HG03280 (cell line): ENCODE measurements at regions not wholly inside any gene's neighbourhood (a gene's known extent, or its start where the extent isn't known, plus 50 kb on each side); places are given as distances from the start of the nearest gene placed in this dataset.

Experiments used
- ATAC-seq: cut with Tn5 transposase; IDR thresholded peaks from one replicate; pipeline ENCODE4 v1.9.1; 2021; ENCODE audit warnings: mild to moderate bottlenecking, moderate library complexity; ENCODE audit not compliant: unreplicated experiment

- no peak for ATAC-seq
These were observed 53.0 kb upstream of the DAZL start for GRCh38 chr3:16658004-16658924.

- no peak for ATAC-seq
These were observed 53.9 kb upstream of the DAZL start for GRCh38 chr3:16658925-16659793.

GRCh38 chr3:16663854-16664712 is 58.9 kb upstream of the DAZL start:
- no peak for ATAC-seq

- no peak for ATAC-seq
These were observed 60.1 kb upstream of the DAZL start for GRCh38 chr3:16665282-16665741.

GRCh38 chr3:16666206-16666605 is 61.0 kb upstream of the DAZL start:
- no peak for ATAC-seq

GRCh38 chr3:16667633-16668032 is 62.4 kb upstream of the DAZL start:
- ATAC-seq = no peak

GRCh38 chr3:16668776-16669545 is 63.7 kb upstream of the DAZL start:
- no peak for ATAC-seq

- no peak for ATAC-seq
These were observed 65.0 kb upstream of the DAZL start for GRCh38 chr3:16670191-16670590.

- ATAC-seq = no peak
These were observed 66.5 kb upstream of the DAZL start for GRCh38 chr3:16671690-16672089.

GRCh38 chr3:16673530-16673929 is 68.3 kb upstream of the DAZL start:
- no peak for ATAC-seq

GRCh38 chr3:16675805-16676204 is 70.6 kb upstream of the DAZL start:
- ATAC-seq = no peak

GRCh38 chr3:16686679-16687078 is 81.5 kb upstream of the DAZL start:
- no peak for ATAC-seq

- no peak for ATAC-seq
These were observed 82.0 kb upstream of the DAZL start for GRCh38 chr3:16687221-16687620.

- no peak for ATAC-seq
These were observed 87.5 kb upstream of the DAZL start for GRCh38 chr3:16692486-16693344.

- no peak for ATAC-seq
These were observed 88.6 kb upstream of the DAZL start for GRCh38 chr3:16693820-16694219.

- ATAC-seq = no peak
These were observed 90.5 kb upstream of the DAZL start for GRCh38 chr3:16695710-16696109.

- no peak for ATAC-seq
These were observed 92.4 kb upstream of the DAZL start for GRCh38 chr3:16697443-16698147.

GRCh38 chr3:16700651-16701050 is 95.4 kb upstream of the DAZL start:
- ATAC-seq = no peak
